GM06990 (cell line): ENCODE measurements at regions not wholly inside any gene's neighbourhood (a gene's known extent, or its start where the extent isn't known, plus 50 kb on each side); places are given as distances from the start of the nearest gene placed in this dataset.

Experiments
- DNase-seq: peaks from one replicate; pipeline ENCODE4 v3.0.0-alpha.2; 2011; ENCODE audit not compliant: insufficient read length; ENCODE audit errors: extremely low read depth
- H3K27me3 ChIP-seq: replicated peaks from 2 replicates; pipeline ENCODE4 v1.6.0; 2011; ENCODE audit warnings: low read length; ENCODE audit not compliant: control insufficient read depth, insufficient read depth
- H3K36me3 ChIP-seq: 2 replicates; pipeline ENCODE4 v1.5.1; 2011; ENCODE audit warnings: low read length; ENCODE audit not compliant: control insufficient read depth, insufficient read depth
- H3K4me3 ChIP-seq: replicated peaks from 2 replicates; pipeline ENCODE4 v1.5.1; 2011; ENCODE audit warnings: low read depth, mild to moderate bottlenecking, control low read depth, low read length
- TF ChIP-seq, protein P1 (sequence below): IDR thresholded peaks from 2 replicates; pipeline ENCODE4 v1.5.1; 2011; ENCODE audit warnings: low read length, control low read depth, mild to moderate bottlenecking, inconsistent platforms; ENCODE audit not compliant: insufficient read depth, poor library complexity, severe bottlenecking

DNA sequence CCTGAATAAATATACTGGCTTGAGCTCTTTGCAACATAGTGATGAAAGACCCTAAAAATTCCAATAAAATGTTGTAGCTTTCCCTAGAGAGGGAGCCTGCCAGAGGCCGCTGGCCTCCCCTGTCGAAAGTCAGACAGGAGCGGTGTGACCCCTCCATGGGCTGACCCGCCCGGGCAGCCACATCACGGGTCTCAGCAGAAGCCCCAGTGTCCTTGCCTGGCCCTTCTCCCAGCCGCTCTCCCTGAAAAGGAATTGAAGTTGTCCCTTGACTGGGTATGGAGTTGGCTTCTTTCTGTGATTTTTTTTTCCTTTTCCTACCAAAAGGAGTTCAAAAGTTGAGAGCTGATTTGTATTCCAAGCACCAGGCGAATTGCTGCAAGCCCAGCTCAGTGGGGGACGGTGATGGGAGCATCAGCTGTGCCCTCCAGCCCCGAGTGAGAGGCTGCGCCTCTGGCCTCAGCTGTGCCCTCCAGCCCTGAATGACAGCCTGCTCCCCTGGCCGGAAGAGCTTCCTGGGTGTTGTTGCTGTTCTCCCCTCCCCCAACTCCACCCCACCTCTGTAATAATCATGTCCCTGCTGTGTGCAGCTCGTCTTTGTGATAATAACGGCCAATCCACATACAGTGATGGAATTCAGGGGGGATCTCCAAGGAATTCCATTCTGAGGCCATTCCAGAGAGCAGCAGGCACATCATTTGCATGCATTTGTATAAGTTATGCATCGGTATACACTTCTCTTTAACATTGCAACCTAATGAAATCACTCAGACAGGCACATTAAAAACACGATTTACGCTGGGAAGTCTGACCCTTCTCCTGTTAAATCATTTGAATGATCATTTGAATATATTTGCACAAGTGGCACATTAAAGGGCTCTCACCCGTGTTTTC, 501.0 kb downstream of the EIPR1 start:
- Histone ChIP-seq H3K36me3 (no peaks in the 10 kb centered on the region), H3K4me3 (no peak overlapping the region), H3K27me3 (no peaks in the 10 kb centered on the region; the same call in 1 of the 2 replicates)
- no peak for DNase-seq
- TF ChIP-seq, protein P1, sequence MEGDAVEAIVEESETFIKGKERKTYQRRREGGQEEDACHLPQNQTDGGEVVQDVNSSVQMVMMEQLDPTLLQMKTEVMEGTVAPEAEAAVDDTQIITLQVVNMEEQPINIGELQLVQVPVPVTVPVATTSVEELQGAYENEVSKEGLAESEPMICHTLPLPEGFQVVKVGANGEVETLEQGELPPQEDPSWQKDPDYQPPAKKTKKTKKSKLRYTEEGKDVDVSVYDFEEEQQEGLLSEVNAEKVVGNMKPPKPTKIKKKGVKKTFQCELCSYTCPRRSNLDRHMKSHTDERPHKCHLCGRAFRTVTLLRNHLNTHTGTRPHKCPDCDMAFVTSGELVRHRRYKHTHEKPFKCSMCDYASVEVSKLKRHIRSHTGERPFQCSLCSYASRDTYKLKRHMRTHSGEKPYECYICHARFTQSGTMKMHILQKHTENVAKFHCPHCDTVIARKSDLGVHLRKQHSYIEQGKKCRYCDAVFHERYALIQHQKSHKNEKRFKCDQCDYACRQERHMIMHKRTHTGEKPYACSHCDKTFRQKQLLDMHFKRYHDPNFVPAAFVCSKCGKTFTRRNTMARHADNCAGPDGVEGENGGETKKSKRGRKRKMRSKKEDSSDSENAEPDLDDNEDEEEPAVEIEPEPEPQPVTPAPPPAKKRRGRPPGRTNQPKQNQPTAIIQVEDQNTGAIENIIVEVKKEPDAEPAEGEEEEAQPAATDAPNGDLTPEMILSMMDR, result no peak

DNA sequence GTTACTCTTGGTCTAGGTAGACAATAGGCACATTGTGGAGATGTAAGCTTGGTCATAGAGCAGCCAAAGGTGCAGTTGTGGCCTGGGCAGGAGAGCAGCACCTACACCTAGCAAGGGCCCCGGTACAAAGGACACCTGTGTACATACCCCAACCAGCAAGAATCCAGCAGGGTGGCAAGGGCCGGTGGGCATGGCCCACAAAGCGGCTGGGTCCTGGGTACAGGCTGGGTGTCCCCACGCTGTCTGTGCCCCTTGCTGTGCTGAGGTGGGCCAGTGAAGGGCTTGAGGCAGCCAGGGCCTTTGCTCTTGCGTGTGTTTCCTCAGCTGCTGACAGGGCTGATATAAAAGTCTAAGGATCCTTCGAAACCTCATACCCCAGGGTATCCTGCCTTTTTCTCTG, 501.8 kb downstream of the EIPR1 start:
- Histone ChIP-seq H3K27me3 (no peaks in the 10 kb centered on the region; the same call in 1 of the 2 replicates), H3K36me3 (no peaks in the 10 kb centered on the region), H3K4me3 (no peak overlapping the region)
- DNase-seq, result no peak
- TF ChIP-seq, protein P1, result no peak

DNA sequence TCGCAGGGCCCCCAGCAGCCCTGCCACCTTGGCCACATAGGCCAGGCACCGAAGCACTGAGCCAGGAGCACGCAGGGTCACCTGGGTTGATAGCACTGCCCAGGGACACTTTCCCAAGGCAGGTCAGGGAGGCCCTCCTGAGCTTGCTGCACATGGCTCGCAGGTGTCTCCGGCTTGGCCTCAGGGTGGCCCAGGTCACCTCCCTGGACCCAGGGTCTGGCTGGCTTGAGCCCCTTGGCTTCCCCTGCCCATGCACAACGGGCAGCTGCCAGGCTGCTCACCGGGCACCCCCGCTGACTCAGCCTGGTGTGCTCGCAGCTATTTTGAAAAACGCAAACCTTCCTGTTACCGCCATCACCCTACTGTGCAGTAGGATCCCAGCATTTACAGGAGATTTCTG, 502.3 kb downstream of the EIPR1 start:
- TF ChIP-seq, protein P1, result no peak
- Histone ChIP-seq H3K36me3 (no peaks in the 10 kb centered on the region), H3K4me3 (no peak overlapping the region), H3K27me3 (no peaks in the 10 kb centered on the region; the same call in 1 of the 2 replicates)
- no peak for DNase-seq

GRCh38 chr2:2874805-2875204, 502.8 kb downstream of the EIPR1 start:
- Histone ChIP-seq H3K4me3 (no peak overlapping the region), H3K27me3 (no peaks in the 10 kb centered on the region; the same call in 1 of the 2 replicates), H3K36me3 (no peaks in the 10 kb centered on the region)
- TF ChIP-seq, protein P1, result no peak
- no peak for DNase-seq

GRCh38 chr2:2874341-2874740, 503.3 kb downstream of the EIPR1 start:
- no peak for DNase-seq
- H3K27me3 ChIP-seq, result no peaks in the 10 kb centered on the region; the same call in 1 of the 2 replicates
- TF ChIP-seq, protein P1, result no peak
- H3K4me3 ChIP-seq, result no peak overlapping the region
- H3K36me3 ChIP-seq, result no peaks in the 10 kb centered on the region
